HFFc6 (cell line): ENCODE measurements at regions not wholly inside any gene's neighbourhood (a gene's known extent, or its start where the extent isn't known, plus 50 kb on each side); places are given as distances from the start of the nearest gene placed in this dataset.

Source experiments
- DNase-seq: peaks from one replicate; pipeline ENCODE4 v3.0.0-alpha.2; 2018
- H3K27ac Mint-ChIP-seq: 2 replicates; pipeline ENCODE4 v1.8.0; 2020; ENCODE audit warnings: mild to moderate bottlenecking, mixed read lengths
- H3K27me3 Mint-ChIP-seq: 2 replicates; pipeline ENCODE4 v1.8.0; 2021; ENCODE audit warnings: mild to moderate bottlenecking, moderate library complexity, mixed read lengths; ENCODE audit not compliant: insufficient read depth
- H3K36me3 Mint-ChIP-seq: 2 replicates; pipeline ENCODE4 v1.8.0; 2021; ENCODE audit warnings: low read depth, mixed read lengths
- H3K4me1 Mint-ChIP-seq: 2 replicates; pipeline ENCODE4 v1.8.0; 2020; ENCODE audit warnings: low read depth, mixed read lengths
- H3K4me3 Mint-ChIP-seq: 2 replicates; pipeline ENCODE4 v1.8.0; 2020; ENCODE audit warnings: mild to moderate bottlenecking, moderate library complexity, mixed read lengths
- H3K9me3 Mint-ChIP-seq: 2 replicates; pipeline ENCODE4 v1.8.0; 2020; ENCODE audit warnings: mild to moderate bottlenecking, mixed read lengths
- TF ChIP-seq, protein P1 (sequence below): fragments of 200-600 bp; sonication (generic); IDR thresholded peaks from 2 replicates; pipeline ENCODE4 v1.5.0; 2021; ENCODE audit warnings: antibody characterized with exemption, mild to moderate bottlenecking

DNA sequence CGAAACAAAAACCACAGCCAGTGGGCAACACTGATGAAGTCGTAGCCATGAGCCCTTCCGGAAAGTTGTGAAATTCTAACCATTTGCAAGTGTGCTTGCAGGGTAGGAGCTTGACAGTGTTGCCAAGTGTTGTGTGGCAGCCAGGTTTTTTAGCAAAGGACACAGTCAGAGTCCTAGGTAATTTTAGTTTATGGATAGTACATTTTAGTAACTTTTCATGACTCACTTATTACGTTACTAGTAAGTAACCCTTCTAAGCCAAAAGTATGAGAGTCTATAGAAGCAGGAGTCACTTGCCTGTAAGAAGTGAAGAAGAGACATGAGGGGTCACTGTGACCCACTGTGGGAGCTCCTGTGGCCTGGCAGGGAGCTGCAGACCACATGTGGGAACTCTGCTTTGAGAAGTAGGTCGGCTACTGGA, 54.8 kb upstream of the ADPGK start:
- TF ChIP-seq, protein P1, sequence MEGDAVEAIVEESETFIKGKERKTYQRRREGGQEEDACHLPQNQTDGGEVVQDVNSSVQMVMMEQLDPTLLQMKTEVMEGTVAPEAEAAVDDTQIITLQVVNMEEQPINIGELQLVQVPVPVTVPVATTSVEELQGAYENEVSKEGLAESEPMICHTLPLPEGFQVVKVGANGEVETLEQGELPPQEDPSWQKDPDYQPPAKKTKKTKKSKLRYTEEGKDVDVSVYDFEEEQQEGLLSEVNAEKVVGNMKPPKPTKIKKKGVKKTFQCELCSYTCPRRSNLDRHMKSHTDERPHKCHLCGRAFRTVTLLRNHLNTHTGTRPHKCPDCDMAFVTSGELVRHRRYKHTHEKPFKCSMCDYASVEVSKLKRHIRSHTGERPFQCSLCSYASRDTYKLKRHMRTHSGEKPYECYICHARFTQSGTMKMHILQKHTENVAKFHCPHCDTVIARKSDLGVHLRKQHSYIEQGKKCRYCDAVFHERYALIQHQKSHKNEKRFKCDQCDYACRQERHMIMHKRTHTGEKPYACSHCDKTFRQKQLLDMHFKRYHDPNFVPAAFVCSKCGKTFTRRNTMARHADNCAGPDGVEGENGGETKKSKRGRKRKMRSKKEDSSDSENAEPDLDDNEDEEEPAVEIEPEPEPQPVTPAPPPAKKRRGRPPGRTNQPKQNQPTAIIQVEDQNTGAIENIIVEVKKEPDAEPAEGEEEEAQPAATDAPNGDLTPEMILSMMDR: no peak
- DNase-seq: no peak
- peaks cover 6% of the 10 kb centered on the region for H3K27me3 Mint-ChIP-seq
- H3K36me3 Mint-ChIP-seq: no peaks in the 10 kb centered on the region
- H3K4me1 Mint-ChIP-seq: no peaks in the 10 kb centered on the region
- H3K4me3 Mint-ChIP-seq: no peak overlapping the region
- H3K9me3 Mint-ChIP-seq: no peaks in the 10 kb centered on the region
- no peak overlapping the region for H3K27ac Mint-ChIP-seq

DNA sequence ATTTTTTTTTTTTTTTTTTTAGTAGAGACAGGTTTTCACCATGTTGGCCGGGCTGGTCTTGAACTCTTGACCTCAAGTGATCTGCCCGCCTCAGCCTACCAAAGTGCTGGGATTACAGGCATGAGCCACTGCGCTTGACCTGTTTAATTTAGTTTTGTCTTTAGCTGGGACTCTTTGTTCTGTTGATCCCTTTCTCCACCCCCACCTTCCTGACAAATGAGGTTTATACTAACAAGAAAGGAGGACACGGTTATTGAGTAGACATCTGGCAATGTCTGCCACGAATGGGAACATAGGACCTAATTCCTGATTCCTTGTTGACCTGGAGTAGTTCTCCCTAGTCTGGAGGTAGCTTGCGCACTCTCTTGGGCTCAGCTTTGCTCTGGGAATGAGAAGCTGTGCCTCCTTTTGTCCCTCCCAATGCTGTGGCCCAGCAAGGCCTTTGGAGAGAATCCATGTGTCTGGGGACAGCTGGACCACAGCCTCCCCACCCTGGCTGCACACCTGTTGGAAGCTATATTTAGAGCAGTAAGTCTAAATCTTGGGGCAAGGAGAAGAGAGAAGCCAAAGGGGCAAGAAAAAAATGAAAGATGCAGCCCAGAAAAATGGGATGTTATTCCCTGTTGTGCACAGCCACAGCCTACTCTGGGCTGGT, 53.2 kb upstream of the ADPGK start:
- TF ChIP-seq, protein P1: no peak
- Mint-ChIP-seq H3K36me3 (no peaks in the 10 kb centered on the region), H3K4me1 (no peaks in the 10 kb centered on the region), H3K27ac (no peak overlapping the region), H3K27me3 (peaks cover 11% of the 10 kb centered on the region), H3K9me3 (no peaks in the 10 kb centered on the region), H3K4me3 (no peak overlapping the region)
- no peak for DNase-seq

DNA sequence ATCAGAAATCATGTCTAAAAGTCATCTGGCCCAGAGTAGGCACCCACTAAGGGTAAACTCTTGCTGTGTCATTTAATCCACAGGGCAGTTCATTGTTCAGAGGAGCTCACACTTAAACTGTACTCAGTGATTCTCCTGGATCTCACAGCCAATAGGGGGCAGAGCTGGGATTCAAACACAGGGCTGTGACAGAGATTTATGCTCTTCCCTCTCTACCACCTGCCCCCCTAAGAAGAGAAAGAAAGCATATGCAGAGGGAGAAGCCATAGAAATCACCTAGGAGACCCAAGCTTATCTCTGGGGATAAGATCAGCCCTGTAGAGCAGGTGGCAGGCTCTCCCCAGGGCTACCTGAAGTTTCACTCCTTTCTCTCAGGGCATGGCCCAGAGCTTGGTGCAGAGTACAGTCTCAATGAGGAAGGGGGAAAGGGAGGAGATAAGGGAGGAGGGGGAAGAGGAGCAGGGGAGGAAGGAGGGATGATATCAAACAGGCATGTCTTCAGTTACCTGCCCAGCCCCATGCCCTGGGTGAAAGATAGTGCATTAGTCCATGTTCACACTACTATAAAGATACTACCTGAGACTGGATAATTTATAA, 51.8 kb upstream of the ADPGK start:
- peaks cover 14% of the 10 kb centered on the region for H3K27me3 Mint-ChIP-seq

DNA sequence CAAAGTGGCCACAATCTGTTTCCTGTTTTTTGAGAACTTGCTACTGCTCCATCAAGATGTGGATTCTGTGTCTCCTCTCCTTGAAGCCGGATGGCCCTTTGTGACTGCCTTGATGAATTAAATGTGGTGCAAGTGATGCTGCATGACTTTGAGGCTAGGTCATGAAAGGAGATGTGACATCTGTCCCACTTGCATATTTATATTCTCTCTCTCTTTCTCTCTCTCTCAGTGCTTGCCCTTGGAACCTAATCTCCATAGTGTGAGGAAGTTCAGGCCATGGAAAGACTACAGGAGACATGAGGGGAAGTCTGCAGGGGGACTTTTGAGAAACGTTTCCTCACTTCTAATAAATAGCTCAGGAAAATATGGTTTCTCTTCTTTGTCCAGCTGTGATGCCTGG, 50.0 kb upstream of the ADPGK start:
- TF ChIP-seq, protein P1: no peak
- Mint-ChIP-seq H3K27ac (no peak overlapping the region), H3K9me3 (no peaks in the 10 kb centered on the region)

More for the DNA sequence above, 51.8 kb upstream of the ADPGK start:
- Mint-ChIP-seq H3K36me3 (no peaks in the 10 kb centered on the region), H3K4me1 (no peaks in the 10 kb centered on the region), H3K27ac (no peak overlapping the region), H3K9me3 (no peaks in the 10 kb centered on the region), H3K4me3 (no peak overlapping the region)
- DNase-seq: no peak
- TF ChIP-seq, protein P1: peak; percentile 56

More for the DNA sequence above, 50.0 kb upstream of the ADPGK start:
- peaks cover 14% of the 10 kb centered on the region; the same call in 1 of the 2 replicates for H3K27me3 Mint-ChIP-seq
- no peak overlapping the region for H3K4me3 Mint-ChIP-seq
- H3K36me3 Mint-ChIP-seq: no peaks in the 10 kb centered on the region
- H3K4me1 Mint-ChIP-seq: no peaks in the 10 kb centered on the region
- DNase-seq: no peak
